Caco-2 (cell line): ENCODE measurements at regions not wholly inside any gene's neighbourhood (a gene's known extent, or its start where the extent isn't known, plus 50 kb on each side); places are given as distances from the start of the nearest gene placed in this dataset.
"Not testable (repeated sequence)": the region's sequence is repeated elsewhere in the genome, so short reads cannot be mapped to it uniquely, and the experiment has no call there.

ENCODE experiments used
- BruUV-seq: library from RNA; stranded (reverse); fragments of 400-500 nt; replicated peaks from 2 replicates; lab custom pipeline; 2021; lab: Mats Ljungman, UMichigan
- CTCF ChIA-PET: fragments of 300-600 bp; sonication (Branson Sonifier 250); formaldehyde crosslinking; loops from one replicate; lab custom pipeline; 2022; ENCODE audit warnings: antibody characterized with exemption; lab: Charles Lee
- POLR2A ChIA-PET: fragments of 300-600 bp; sonication (Branson Sonifier 250); formaldehyde crosslinking; loops from one replicate; lab custom pipeline; 2022; ENCODE audit warnings: antibody characterized with exemption; lab: Charles Lee
- DNase-seq, 2 experiments: peaks; one replicate each; pipeline versions ENCODE4 v3.0.0 to v3.0.0-alpha.2; 2020 to 2022
- H3K27me3 ChIP-seq: replicated peaks from 2 replicates; pipeline ENCODE4 v1.6.0; 2011; ENCODE audit warnings: low read length; ENCODE audit not compliant: control insufficient read depth, insufficient read depth
- H3K36me3 ChIP-seq: 2 replicates; pipeline ENCODE4 v1.5.1; 2011; ENCODE audit warnings: low read length; ENCODE audit not compliant: control insufficient read depth, insufficient read depth
- H3K4me1 ChIP-seq: fragments of 250-450 bp; sonication (Bioruptor Pico); 2 replicates; pipeline ENCODE4 v1.5.1; 2020; ENCODE audit warnings: mild to moderate bottlenecking
- H3K4me3 ChIP-seq: 2 replicates; pipeline ENCODE4 v1.5.1; 2011; ENCODE audit warnings: low read depth, mild to moderate bottlenecking, control low read depth, low read length
- H3K9me3 ChIP-seq: fragments of 250-450 bp; sonication (Bioruptor Pico); 2 replicates; pipeline ENCODE4 v1.5.1; 2020; ENCODE audit warnings: mild to moderate bottlenecking, moderate library complexity
- H3K27ac Mint-ChIP-seq: one replicate; pipeline ENCODE4 v1.8.0; 2022; ENCODE audit warnings: mixed read lengths; ENCODE audit not compliant: unreplicated experiment
- H3K27me3 Mint-ChIP-seq: one replicate; pipeline ENCODE4 v1.8.0; 2022; ENCODE audit warnings: mixed read lengths; ENCODE audit not compliant: insufficient read depth, unreplicated experiment
- H3K36me3 Mint-ChIP-seq: one replicate; pipeline ENCODE4 v1.8.0; 2022; ENCODE audit warnings: mild to moderate bottlenecking, mixed read lengths; ENCODE audit not compliant: insufficient read depth, unreplicated experiment
- H3K4me1 Mint-ChIP-seq: one replicate; pipeline ENCODE4 v1.8.0; 2022; ENCODE audit warnings: low read depth, mixed read lengths; ENCODE audit not compliant: unreplicated experiment
- H3K4me3 Mint-ChIP-seq: one replicate; pipeline ENCODE4 v1.8.0; 2022; ENCODE audit warnings: mild to moderate bottlenecking, moderate library complexity, mixed read lengths; ENCODE audit not compliant: unreplicated experiment
- H3K9me3 Mint-ChIP-seq: one replicate; pipeline ENCODE4 v1.8.0; 2022; ENCODE audit warnings: mixed read lengths; ENCODE audit not compliant: unreplicated experiment
- intact Hi-C: fragments of 100-400 bp; cut with micrococcal nuclease; formaldehyde crosslinking; loops from one replicate; pipeline ENCODE4 v1.10.0; 2022; ENCODE audit not compliant: unreplicated experiment
- TF ChIP-seq, protein P1 (sequence below), 2 experiments: fragments of 200-600 bp in 1 of 2; IDR thresholded peaks; 1 replicate in 1 of 2; 2 replicates in 1 of 2; pipeline versions ENCODE4 v1.5.1 to v1.8.0; 2011 to 2022; ENCODE audit warnings: antibody characterized with exemption in 1 of 2, control low read depth in 1 of 2, inconsistent platforms in 1 of 2, low read depth in 1 of 2, low read length in 1 of 2, mild to moderate bottlenecking in 1 of 2, moderate library complexity in 1 of 2; ENCODE audit not compliant: insufficient read depth in 1 of 2, severe bottlenecking in 1 of 2, unreplicated experiment in 1 of 2

DNA sequence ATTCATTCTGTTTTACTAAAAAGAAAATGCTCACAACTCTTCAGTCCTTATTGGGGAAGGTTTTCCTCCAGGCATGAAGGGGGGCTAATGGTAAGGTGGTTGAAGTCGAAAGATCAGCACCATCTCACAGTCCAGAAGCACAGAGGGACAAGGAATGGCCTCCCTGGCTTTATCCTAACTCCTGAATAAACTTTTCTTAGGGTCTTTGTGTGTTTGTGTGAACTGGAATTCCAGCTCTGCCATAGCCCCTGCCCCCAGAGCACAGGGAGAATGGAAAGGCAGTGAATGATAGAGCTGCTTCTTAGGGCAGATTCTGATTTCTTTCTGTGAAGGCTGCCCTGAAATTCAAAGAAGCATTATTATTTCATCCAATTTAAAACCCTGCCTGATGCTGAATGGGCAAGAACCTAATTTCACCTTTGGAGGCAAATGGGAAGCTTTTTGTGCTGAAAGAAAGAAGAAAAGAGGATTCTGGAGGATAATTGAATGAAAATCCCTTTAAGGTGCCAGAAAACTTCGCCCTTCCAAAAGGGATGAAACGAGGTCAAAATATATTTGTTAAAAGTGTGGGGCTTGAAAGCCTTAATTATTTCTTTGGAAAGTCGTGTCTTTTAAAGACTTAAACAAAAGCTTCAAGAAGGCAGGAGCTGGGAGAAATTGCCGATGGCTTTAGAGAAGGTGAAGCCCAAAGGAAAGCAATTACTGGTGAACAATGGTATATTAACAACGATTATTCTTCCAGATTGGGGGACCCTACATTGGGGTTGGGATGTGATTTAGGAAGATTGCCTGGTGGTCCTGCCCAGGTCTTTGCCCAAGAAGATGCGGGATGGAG, 259.9 kb upstream of the RGMA start:
- BruUV-seq, result no TSS peak
- Mint-ChIP-seq H3K27me3 (no peaks in the 10 kb centered on the region), H3K4me3 (no peak overlapping the region), H3K9me3 (no peaks in the 10 kb centered on the region), H3K36me3 (no peaks in the 10 kb centered on the region), H3K27ac (no peak overlapping the region), H3K4me1 (peaks cover 10% of the 10 kb centered on the region)
- ChIA-PET CTCF (no interaction called here), POLR2A (no interaction called here)
- intact Hi-C loops, result no loop called here
- DNase-seq, result no peak
- H3K4me1 ChIP-seq, result no peaks in the 10 kb centered on the region
- H3K36me3 ChIP-seq, result no peaks in the 10 kb centered on the region
- TF ChIP-seq, protein P1, sequence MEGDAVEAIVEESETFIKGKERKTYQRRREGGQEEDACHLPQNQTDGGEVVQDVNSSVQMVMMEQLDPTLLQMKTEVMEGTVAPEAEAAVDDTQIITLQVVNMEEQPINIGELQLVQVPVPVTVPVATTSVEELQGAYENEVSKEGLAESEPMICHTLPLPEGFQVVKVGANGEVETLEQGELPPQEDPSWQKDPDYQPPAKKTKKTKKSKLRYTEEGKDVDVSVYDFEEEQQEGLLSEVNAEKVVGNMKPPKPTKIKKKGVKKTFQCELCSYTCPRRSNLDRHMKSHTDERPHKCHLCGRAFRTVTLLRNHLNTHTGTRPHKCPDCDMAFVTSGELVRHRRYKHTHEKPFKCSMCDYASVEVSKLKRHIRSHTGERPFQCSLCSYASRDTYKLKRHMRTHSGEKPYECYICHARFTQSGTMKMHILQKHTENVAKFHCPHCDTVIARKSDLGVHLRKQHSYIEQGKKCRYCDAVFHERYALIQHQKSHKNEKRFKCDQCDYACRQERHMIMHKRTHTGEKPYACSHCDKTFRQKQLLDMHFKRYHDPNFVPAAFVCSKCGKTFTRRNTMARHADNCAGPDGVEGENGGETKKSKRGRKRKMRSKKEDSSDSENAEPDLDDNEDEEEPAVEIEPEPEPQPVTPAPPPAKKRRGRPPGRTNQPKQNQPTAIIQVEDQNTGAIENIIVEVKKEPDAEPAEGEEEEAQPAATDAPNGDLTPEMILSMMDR (IDR thresholded peaks at IDR 0.05; ENCODE audit: insufficient read depth in 1 of 2, low read depth in 1 of 2, low read length in 1 of 2, severe bottlenecking in 1 of 2, unreplicated experiment in 1 of 2), result no peak
- H3K27me3 ChIP-seq, result no peaks in the 10 kb centered on the region
- H3K4me3 ChIP-seq, result no peak overlapping the region
- H3K9me3 ChIP-seq, result no peaks in the 10 kb centered on the region

DNA sequence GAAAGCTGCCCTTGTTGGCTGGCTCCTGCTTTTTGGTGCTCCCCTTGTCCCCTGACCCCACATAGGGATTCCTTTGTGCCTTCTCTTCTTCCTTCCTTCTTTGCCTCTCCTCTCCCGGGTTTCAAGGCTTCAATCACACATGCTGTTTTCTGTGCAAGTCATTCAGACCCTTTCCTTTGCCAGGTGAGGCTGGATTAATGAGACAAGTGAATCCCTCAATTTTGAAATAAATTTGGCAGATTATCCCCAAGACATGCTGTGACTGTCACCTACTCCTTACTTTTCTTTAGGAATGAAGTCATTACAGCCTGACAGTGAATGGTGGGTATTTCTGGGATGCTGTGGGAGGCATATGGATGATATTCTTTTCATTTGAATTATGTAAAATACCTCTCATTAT, 259.0 kb upstream of the RGMA start:
- intact Hi-C loops, result no loop called here
- peaks cover 10% of the 10 kb centered on the region for H3K4me1 Mint-ChIP-seq
- Histone ChIP-seq H3K9me3 (no peaks in the 10 kb centered on the region), H3K36me3 (no peaks in the 10 kb centered on the region), H3K27me3 (no peaks in the 10 kb centered on the region), H3K4me1 (no peaks in the 10 kb centered on the region), H3K4me3 (no peak overlapping the region)
- H3K27ac Mint-ChIP-seq, result no peak overlapping the region
- CTCF ChIA-PET, result no interaction called here
- no peak overlapping the region for H3K4me3 Mint-ChIP-seq
- DNase-seq, result no peak
- POLR2A ChIA-PET, result no interaction called here
- no TSS peak for BruUV-seq
- H3K36me3 Mint-ChIP-seq, result no peaks in the 10 kb centered on the region
- H3K9me3 Mint-ChIP-seq, result no peaks in the 10 kb centered on the region
- TF ChIP-seq, protein P1 (IDR thresholded peaks at IDR 0.05; ENCODE audit: insufficient read depth in 1 of 2, low read depth in 1 of 2, low read length in 1 of 2, severe bottlenecking in 1 of 2, unreplicated experiment in 1 of 2), result no peak
- no peaks in the 10 kb centered on the region for H3K27me3 Mint-ChIP-seq

- H3K4me1 ChIP-seq, result peaks cover 11% of the 10 kb centered on the region
- ChIA-PET CTCF (no interaction called here), POLR2A (no interaction called here)
- H3K4me3 Mint-ChIP-seq, result no peak overlapping the region
- peaks cover 19% of the 10 kb centered on the region for H3K4me1 Mint-ChIP-seq
- intact Hi-C loops, result no loop called here
- H3K4me3 ChIP-seq, result no peak overlapping the region
- BruUV-seq, result no TSS peak
- no peaks in the 10 kb centered on the region for H3K9me3 Mint-ChIP-seq
- TF ChIP-seq, protein P1 (IDR thresholded peaks at IDR 0.05; ENCODE audit: insufficient read depth in 1 of 2, low read depth in 1 of 2, low read length in 1 of 2, severe bottlenecking in 1 of 2, unreplicated experiment in 1 of 2), result no peak
- H3K36me3 Mint-ChIP-seq, result no peaks in the 10 kb centered on the region
- H3K27ac Mint-ChIP-seq, result no peak overlapping the region
- DNase-seq, result no peak
- no peaks in the 10 kb centered on the region for H3K36me3 ChIP-seq
- H3K27me3 Mint-ChIP-seq, result no peaks in the 10 kb centered on the region
- no peaks in the 10 kb centered on the region for H3K9me3 ChIP-seq
- H3K27me3 ChIP-seq, result no peaks in the 10 kb centered on the region
These were observed 257.0 kb upstream of the RGMA start for GRCh38 chr15:93345981-93346380.

GRCh38 chr15:93343402-93343801, 254.4 kb upstream of the RGMA start:
- H3K36me3 ChIP-seq, H3K9me3 ChIP-seq, BruUV-seq, intact Hi-C loops, H3K27me3 ChIP-seq, H3K4me3 ChIP-seq, DNase-seq, H3K36me3 Mint-ChIP-seq, H3K27ac Mint-ChIP-seq, POLR2A ChIA-PET, H3K4me3 Mint-ChIP-seq, H3K9me3 Mint-ChIP-seq, CTCF ChIA-PET, H3K27me3 Mint-ChIP-seq: not testable (repeated sequence)
- peaks cover 24% of the 10 kb centered on the region for H3K4me1 Mint-ChIP-seq
- H3K4me1 ChIP-seq, result peaks cover 27% of the 10 kb centered on the region
